NCI-H460 (cell line): ENCODE measurements at regions not wholly inside any gene's neighbourhood (a gene's known extent, or its start where the extent isn't known, plus 50 kb on each side); places are given as distances from the start of the nearest gene placed in this dataset.

ENCODE experiments used
- DNase-seq: peaks from one replicate; pipeline ENCODE4 v3.0.0-alpha.2; 2016; ENCODE audit warnings: low read depth; ENCODE audit errors: extremely low read depth

DNA sequence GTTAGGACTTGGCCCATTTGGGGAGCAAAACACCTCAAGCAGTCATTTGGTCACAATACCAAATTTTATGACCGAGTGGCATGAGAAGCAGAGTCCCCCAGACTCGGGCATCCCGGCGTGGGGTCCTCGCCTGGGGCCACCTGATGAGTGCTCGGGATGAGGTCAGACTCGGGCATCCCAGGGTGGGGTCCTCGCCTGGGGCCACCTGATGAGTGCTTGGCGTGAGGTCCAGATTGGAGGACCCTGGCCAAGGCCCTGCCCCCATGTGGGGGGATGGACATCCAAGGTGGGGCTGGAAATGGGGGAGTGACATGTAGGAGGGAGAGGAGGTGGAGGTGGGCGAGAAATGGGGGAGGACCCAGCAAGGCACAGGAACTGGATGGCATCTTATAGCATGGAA, 56.1 kb upstream of the CST7 start:
- no peak for DNase-seq

DNA sequence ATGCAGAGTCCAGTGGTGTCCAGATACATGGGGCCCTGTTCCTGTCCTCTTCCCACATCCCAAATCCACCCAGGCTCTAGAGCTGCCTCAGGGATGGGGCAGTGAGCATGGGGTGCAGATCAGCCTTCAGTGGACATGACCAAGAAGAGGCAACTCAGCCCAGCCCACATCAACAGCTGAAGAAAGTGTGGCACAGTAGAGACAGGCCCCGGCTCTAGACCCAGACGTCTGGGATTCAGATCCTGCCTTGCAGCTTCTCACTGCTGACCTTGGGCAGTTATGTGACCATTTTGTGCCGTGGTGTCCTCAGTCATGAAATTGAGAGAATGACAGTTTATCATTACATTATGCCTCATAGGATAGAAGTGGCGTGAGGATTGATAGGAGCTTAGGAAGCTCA, 54.6 kb upstream of the CST7 start:
- no peak for DNase-seq

DNA sequence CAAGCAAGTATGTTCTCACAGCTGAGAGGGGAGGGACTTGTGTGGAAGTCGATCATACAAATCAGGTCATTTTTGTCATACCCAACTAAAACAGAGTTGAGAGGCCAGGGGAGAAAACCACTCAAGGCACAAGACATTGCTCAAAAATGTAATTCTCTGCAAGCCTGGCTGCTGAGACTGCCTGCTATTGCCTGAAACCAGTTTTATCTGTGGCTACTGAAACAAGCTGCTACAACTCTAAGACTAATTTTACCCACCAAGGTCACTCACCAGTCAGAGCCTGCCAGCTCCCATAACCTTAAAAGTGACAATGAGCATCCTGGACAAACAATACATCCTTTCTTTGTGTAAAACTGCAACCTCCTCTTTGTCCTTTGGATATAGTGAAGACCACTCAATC, 54.1 kb upstream of the CST7 start:
- no peak for DNase-seq

DNA sequence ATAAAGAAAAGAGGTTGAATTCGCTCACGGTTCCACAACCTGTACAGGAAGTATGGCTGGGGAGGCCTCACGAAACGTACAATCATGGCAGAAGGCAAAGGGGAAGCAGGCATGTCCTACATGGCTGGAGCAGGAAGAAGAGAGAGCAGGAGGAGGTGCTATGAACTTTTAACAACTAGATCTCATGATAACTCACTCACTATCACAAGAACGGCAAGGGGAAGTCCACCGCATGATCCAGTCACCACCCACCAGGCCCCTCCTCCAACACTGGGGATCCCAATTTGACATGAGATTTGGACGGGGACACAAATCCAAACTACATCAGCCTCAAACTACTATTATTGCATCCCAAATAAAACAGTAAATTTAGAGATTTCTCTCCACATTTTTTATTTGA, 53.6 kb upstream of the CST7 start:
- no peak for DNase-seq

DNA sequence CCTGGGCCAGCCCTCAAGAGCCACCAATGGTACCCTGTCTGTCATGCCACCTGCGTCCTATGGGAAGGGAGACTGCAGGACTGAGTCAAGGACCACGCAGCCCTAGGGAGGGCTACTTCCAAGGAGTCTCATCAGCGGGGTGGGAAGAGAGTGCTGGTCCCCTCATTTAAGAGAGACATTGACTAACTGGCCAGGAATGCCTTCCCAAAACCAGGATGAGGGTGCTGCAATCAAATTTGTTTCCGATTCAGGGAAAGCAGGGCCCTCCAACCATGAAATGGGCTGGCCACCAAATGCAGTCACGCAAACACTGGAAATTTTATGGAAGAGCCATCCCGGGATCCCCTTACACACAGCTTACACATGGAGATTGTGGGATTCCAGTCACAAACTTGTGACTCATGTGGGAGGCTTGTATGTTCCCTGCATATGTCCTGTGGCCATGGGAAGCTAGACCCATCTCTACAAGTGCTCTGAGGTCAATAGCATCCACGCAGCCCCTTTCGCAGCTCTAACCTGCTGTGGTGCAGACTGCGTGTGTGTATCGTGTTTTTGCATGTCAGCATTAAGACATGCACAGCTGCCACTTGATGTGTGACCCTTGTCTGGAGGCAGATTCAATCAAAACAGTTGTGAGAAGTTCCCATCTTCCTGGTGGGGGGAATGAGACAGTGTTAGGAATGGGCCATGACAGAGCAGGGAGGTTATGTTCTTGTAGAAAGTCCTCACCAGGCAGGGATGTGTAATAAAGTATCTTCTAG, 53.0 kb upstream of the CST7 start:
- no peak for DNase-seq

DNA sequence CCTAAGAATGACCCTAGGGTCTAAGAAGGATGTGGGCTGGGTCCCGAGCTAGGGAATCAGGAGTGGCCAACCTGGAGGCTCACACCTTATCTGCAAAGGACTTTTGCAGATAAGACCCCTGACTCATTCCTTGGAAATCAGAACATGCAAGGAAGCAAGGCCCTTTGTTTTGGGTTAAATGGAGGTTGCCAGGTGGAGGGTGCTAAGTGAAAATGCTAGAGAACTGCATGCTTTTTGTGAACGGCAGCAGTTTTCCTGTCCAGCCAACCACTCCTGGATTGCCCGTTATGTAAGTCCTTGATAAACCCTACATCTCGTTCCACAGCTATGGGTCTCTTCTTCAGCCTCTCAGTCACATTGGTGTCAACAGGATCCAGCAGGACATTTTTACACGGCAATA, 52.1 kb upstream of the CST7 start:
- DNase-seq = no peak

DNA sequence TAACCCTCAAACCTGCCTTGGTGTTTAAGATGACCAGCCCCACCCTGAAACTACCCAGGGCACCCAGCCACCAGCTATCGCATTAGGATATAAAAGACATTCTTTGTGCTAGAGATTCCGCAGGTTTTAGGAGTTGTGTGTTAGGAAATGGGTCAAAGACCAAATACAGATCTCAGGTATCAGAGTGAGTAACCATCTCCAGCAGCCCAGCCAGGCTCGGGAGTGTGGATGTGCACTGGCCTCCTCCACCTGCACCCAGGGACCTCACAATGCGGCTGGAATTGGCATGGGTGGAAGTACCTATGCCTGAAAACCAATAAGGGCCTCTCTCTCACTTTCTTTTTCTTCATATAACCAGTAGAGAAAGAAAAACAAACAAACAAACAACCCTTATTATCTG, 51.1 kb upstream of the CST7 start:
- no peak for DNase-seq

DNA sequence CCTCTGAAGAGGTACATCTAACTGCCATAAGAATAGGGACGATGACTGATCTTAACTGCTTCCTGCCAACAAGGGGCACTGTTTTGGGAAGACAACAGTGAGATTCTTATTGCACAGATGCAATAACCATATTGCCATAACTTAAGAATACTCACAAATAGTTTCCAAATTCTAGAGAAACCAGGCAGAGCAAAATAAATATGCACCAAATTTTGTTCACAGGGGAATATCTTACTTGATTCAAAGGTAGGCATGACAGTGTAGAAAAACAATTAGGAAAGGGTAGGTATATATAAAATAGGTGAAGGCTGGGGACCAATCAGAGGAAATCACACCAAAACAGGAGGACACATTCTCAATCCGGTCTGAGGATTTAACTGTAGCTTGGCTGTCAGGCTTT, 49.9 kb upstream of the CST7 start:
- no peak for DNase-seq
